ENCODE measurements at regions not wholly inside any gene's neighbourhood (a gene's known extent, or its start where the extent isn't known, plus 50 kb on each side); places are given as distances from the start of the nearest gene placed in this dataset.

GRCh38 chr4:123819362-123820035 is 422.9 kb downstream of the SPRY1 start:
- TF ChIP-seq, protein P1, sequence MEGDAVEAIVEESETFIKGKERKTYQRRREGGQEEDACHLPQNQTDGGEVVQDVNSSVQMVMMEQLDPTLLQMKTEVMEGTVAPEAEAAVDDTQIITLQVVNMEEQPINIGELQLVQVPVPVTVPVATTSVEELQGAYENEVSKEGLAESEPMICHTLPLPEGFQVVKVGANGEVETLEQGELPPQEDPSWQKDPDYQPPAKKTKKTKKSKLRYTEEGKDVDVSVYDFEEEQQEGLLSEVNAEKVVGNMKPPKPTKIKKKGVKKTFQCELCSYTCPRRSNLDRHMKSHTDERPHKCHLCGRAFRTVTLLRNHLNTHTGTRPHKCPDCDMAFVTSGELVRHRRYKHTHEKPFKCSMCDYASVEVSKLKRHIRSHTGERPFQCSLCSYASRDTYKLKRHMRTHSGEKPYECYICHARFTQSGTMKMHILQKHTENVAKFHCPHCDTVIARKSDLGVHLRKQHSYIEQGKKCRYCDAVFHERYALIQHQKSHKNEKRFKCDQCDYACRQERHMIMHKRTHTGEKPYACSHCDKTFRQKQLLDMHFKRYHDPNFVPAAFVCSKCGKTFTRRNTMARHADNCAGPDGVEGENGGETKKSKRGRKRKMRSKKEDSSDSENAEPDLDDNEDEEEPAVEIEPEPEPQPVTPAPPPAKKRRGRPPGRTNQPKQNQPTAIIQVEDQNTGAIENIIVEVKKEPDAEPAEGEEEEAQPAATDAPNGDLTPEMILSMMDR (IDR thresholded peaks at IDR 0.05), result no peak
- TF ChIP-seq CHD2 (IDR thresholded peaks at IDR 0.05; ENCODE audit: low read length, partially characterized antibody), result no peak
- TF ChIP-seq USF1 (IDR thresholded peaks at IDR 0.05; ENCODE audit: borderline replicate concordance, low read depth), result no peak
- TF ChIP-seq REST (IDR thresholded peaks at IDR 0.05; ENCODE audit: low read depth, low read length), result no peak
- no peak for TF ChIP-seq POLR2AphosphoS5 (IDR thresholded peaks at IDR 0.05; ENCODE audit: low read depth, low read length)

Measured in SK-N-SH (cell line).